GM21825 (cell line): ENCODE measurements at regions not wholly inside any gene's neighbourhood (a gene's known extent, or its start where the extent isn't known, plus 50 kb on each side); places are given as distances from the start of the nearest gene placed in this dataset.

Experiments
- ATAC-seq: cut with Tn5 transposase; IDR thresholded peaks from one replicate; pipeline ENCODE4 v1.9.1; 2021; ENCODE audit warnings: mild to moderate bottlenecking, moderate library complexity; ENCODE audit not compliant: unreplicated experiment

DNA sequence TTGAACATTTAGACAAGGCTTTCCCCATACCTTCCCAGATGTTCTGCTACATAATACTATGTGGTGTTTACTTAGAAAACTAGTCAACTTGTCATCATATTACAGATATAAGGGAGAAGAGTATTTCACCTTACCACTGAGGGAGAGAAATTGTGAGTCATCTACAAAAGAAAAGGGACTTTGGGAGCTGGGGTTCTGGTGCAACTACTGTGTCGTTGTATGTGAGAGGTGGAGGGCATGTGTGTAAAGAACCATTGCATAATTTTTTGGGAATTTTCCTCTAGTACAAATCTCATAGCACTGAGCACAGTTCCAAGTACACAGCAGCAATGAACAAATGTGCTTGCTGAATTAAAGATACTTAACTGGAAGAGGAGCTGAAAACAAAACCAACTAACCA, 665.6 kb downstream of the DHX35 start:
- ATAC-seq: no peak

DNA sequence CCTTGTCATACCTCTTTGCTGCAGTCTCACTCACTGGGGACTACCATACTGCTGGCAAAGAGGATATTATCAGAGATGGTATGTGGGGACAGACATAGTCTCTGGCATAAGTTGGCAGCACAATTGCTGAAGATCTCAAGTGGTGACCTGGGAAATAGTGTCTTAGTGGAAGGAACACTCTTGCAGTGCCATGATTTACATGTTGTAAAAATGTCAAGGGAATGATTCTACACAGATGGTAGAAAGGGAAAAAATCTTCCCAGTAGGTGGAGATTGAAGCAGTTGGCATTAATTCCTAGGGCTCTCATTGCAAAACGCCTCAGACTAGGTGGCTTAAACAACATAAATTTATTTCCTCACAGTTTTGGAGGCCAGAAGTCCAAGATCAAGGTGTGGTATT, 662.2 kb downstream of the DHX35 start:
- ATAC-seq: no peak

DNA sequence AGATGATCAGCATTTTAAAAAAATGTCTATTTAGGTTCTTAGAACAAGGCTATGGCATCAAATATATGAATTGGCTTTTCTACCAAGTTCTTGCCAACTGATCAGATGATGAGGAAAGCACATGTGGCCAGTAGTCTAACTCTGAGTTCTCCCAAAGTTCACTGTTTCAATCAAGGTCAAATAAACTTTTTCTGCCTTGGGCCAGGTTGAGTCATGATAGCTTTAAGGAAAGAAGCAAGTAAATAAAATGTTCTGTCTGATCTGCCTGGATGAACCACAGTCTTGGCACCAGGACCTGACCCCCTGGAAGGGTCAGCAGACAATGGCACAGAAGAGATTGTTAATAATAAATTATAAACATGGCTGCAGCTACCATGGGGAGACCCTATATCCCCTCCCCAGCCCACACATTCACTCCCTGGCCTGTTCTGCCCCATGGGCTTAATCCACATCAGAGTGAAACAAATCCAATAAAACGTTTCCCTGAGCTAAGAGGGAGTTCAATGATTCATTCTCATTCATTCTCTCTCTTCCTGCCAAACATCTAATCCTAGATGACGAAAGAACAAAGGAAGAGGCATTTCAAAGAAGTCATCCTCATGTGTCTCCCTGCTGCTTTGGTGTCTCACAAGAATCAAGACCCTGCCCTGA, 661.6 kb downstream of the DHX35 start:
- ATAC-seq: no peak

DNA sequence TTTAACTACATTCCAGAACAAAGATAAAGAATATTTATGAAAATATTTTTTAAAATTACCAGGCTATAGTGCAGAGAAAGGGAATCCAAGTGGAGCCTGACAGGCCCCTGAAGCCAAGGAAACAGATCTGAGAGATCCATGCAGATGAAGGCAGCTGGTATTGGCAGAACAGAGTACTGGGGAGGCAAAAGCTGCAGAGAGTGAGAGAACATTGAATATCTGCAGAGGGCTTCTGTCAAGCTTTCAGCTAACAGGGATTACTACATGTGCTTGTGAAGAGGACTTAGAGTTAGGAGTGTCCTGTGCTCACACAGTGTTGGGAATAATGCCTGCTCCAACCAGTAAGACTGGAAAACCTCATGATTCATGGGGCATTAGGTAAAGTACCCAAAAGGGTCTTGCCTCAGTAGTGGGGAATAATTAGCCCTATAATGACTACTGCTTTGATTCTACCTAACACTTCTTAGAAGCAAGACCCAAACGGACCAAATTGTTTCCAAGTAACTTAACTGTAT, 657.2 kb downstream of the DHX35 start:
- ATAC-seq: no peak

DNA sequence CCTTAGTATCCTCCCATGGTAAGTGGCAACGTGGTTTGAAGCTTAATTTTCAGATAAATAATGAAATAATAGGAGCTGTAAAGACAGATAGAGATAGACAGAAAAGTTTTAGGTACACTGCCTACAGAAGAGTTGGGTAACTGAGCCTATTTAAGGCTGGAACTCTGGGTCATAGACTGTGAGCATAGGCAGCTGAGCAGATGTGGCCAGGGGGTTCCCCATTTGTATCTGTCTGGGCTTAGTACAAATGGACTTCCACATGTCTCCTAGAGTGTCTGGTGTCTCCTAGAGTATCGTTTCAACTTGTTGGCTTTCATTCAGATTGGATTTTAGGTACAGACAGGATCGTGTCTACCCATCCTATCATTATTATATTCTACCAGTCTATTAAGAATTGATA, 649.8 kb downstream of the DHX35 start:
- ATAC-seq: no peak

DNA sequence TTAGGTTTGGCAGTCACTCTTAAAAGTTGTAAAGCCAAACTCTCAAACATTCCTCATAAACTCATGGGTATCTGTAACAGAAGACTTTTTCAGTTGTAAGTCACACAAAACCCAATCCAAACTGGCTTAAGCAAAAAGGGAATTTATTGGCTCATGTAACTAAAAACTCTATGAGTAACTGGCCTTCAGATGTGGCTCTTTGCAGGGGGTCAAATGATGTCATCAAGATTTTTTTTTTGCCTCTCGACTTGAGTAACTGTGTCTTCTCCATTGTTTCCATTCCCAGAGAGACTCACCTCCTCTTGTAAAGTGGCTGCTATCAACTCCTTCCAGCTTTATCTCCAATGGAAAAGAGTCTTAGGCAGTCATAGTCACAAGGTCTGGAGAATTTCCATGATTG, 645.0 kb downstream of the DHX35 start:
- no peak for ATAC-seq

DNA sequence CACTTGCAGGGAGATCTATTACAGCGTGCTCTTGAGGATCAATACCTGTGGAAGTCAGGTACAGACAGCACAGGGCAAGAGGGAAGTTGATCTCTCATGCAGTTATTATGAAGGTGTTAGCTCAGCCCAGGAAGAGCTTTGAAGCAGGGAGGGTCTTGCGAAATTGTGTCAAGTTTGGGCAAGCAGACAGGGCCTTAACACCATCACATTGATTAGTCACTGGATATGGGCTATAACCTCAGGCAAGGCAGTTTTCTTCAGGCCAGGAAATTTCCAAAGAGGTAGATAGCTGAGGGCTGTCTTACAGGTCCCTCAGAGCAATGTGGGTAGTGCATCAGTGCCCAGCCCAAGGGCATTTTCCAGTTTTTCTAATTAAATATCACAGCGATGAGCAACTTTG, 643.8 kb downstream of the DHX35 start:
- no peak for ATAC-seq

DNA sequence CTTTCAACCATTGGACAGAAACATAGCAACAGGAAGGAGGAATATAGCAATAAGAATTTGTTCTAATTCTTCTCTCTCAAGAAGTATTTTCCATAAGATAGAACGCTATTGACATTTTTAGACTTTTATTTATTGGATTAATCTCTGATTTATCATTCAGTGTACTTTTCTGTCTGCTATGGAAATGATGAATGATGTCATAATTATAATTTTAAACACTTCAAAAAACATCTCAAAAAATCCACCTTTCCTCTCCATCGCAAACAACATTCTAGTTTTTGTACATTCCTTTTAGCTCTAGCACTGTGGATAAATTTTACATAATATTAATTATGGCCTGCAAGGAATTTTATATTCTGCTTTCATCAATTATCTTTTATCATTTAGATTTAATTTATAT, 643.2 kb downstream of the DHX35 start:
- no peak for ATAC-seq

DNA sequence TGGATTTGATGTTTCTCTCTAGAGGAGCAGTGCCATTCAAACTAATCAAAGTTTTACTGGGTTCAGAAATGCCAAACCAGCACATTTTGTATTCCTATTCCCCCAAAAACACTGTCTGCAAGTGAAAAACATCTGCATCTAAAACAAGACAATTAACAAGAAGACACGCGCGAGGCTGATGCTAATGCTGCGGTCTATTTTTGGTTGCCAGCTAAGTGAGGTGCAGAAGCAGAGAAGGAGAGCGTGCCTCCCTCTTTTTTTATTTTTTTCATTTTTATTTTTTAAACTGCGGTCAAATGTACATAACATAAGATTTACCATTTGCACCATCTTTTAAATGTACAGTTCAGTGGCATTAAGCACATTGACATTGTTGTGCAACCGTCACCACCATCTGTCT, 641.1 kb downstream of the DHX35 start:
- no peak for ATAC-seq

DNA sequence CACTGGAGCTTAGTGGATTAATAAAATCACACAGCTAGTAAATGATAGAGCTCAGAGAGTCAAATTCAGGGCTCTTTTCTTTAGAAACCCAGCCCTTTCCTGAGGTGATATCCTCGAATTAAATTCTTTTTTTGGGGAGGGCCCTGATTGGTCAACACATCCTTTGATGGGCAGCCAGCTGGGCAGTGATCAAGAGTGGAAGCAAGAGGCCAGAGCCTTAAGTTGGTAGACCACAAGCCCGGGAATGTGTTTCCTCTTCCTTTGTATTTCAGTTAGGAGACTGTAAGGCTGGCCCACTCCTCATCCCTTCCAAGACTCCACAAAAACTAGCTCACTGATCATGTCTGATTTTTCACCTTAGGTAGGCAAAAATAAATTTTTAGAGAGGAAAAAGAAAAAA, 640.5 kb downstream of the DHX35 start:
- ATAC-seq: no peak

DNA sequence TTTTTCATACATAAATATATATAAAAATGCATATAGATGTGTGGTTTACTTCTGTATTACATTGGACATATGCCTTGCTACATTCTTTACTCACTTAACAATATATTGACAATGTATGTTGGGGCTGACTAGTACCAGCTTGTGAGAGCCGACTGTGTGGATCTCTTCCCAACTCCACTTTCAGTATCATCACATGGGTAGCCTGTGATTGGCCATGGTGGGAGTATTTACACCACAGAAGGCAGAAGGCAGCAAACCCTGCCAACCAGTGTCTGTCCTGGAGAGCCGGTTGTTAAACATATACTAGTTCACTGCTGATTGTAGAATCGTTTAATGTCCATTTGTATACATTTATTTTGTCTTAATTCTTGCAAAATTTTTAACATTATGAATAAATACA, 638.7 kb downstream of the DHX35 start:
- ATAC-seq: no peak

DNA sequence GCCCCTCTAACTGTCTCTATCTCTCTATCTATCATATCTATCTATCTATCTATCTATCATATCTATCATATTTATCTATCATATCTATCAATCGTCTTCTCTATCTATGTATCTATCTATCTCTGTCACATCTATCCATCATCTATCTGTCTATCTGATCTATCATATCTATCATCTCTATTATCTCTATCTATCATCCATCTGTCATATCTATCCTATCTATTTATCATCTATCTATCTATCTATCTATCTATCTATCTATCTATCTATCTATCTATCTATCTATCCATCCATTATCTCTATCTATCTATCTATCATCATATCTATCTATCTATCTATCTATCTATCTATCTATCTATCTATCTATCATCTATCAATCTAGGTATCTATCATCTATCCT, 638.0 kb downstream of the DHX35 start:
- ATAC-seq: no peak

DNA sequence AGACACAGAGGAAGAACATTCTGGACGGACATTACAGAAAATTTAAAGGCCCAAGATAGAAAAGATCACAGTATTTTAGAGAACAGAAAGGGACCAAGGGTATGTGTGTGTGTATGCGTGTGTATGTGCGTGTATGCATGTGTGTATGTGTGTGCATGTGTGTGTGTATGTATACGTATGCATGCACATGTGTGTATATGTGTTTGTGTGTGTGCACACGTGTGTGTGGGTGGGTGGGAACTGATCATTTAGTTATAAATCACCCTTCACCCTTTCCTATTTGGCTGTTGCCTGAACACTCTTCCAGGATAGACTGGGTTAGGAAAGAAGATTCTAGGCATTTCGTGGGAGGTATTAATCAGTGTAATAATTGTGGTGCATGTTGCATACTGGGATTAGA, 634.4 kb downstream of the DHX35 start:
- ATAC-seq: no peak

DNA sequence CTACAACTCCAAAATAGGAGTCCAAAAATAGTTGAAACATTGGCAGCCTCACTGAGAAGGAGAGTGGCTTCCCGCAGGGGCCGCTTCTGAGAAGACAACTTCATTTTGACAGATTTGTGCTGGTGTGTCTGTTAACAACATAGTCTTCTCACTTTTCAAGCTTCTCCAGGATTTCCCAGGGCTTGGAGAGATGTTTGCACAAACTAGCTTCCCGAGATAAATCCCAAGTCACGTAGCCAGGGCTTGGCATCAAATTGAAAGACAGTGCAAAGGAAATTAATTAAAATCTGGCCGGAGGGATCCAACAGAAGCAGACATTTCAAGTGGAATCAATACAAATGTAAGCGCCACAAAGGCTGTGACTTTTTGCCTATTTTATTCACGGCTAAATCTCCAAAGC, 630.2 kb downstream of the DHX35 start:
- ATAC-seq: no peak

DNA sequence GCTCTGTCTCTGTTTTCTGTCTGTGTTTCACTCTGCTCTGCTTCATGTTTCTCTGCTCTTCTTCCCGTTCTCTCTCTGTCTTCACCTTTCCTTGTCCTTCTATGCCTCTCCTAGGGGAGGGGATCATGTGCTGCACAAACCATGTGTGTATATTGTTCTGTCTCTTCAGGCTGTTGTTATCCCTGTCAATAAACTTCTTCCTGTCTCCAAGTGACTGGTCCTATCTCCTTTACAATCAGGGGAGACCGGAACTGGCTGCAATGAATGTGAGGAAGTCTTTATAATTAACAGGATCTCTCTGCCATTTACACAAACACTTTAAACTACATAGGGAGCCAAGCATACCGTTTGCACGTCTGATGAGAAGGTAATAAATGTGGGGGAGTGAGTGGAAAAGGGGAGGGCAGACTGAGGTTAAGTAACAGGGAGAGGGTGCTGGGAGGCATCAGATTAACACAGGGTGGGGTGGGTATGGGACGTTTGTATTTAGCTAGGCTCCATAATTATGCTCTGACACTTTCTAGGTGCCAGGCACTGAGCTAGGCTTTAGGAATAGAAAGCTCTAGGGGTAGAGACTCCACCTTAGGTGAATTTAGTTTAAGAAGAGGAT, 626.1 kb downstream of the DHX35 start:
- ATAC-seq: no peak

DNA sequence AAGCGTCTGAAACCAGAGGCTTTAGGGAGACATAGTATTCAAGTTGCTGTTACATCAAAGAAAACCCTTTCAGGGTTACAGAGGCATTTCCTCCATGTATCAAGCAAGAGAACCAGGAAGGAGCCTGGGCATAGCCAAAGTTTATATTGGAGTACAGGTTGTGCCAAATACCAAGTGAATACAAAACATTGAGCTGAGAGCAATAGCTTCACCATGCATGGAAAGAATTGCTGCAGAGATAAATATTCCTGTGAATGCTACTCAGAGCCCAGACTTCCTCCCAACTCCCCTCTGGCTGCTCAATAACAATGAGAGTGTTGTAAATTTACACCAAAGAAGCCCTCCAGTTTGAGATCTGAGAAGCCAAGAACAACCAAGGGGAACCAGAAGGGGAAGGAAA, 618.9 kb downstream of the DHX35 start:
- ATAC-seq: no peak

DNA sequence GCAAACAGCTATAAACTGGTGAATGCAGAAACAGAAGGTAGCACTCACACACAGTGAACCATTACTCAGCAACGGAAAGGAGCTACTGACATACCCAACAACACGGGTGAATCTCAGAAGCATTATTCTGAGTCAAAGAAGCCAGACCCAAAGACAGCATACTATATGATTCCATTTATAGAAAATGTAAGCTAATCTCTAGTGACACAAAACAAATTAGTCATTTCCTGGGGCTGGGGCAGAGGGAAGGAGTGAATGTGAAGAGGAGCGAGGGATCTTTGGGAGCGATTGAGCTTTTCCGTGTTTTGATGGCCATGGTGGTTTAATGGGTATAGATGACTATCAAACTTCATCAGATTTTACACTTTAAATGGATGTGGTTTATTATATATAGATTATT, 614.6 kb downstream of the DHX35 start:
- no peak for ATAC-seq

DNA sequence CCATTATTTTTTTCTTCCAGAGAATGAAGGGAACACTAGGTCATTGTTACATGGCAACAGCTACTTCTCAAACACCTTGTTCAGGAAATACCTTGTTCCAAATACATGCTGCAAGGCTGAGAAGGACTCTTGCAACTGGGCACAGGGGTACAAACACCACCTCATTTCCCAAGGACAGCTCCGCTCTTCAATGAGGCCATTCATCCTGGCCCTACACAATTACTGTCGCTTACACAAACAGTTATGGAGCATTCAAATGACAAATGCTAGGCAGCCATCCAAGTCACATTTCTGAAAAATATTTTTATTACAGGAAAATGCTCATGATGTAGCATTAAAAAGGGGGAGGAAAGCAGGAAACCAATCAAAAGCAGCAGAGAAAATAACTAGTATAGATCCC, 611.9 kb downstream of the DHX35 start:
- ATAC-seq: no peak

DNA sequence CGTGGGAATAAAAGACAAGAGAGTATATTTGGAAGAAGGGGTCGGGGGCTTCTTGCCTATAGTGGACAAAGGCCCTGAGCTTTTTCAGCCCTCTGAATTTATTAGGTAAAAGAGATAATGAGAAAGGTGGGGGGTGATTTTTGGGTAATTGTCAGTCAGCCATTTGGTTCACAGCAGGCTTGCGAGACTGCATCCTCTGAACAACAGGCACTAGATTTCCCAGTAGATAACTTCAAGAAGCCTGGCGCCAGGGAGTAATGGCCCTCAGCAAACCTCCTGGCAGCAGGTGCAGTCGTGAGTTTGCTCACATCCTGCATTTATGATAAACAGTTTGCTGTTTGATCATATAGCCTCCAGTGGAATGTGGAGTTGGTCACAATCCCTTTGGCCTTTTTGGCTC, 609.0 kb downstream of the DHX35 start:
- no peak for ATAC-seq

DNA sequence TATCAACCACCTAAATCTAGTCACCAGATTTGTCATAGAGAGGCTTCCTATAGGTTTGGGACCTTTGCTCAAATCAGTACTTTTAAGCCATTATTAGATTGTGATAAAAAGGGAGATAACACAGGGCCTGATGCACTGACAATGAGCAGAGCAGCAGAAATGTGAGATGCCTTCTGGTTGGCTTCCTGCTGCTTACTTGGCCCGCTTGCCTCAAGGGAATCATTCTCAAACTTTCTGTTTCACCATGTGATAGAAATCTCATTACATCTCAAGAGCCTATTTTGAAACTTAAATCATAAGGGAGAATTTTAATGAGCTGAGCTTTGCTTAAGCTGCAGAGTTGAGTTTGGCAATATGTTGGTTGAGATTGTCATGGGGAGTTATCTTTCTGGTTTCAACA, 606.0 kb downstream of the DHX35 start:
- peak; percentile 66 for ATAC-seq

DNA sequence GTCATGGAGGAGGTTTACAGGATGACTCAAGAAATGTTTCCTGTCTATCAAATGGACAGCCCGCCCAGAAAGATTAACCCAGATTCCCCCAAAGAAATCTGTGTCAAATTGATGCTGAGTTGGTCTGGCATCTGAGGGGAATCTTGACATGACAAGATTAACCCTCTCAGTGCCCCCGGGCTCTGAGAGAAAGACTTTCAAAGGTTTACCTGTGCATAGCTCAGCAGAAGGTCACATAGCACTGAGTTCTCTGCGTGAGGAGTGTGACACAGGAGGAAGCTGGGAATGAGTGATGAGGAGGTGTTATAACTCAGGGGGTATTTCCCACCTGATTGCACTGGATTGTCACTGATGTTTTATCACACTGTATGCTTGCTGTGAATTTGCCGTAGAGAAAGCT, 601.2 kb downstream of the DHX35 start:
- no peak for ATAC-seq

DNA sequence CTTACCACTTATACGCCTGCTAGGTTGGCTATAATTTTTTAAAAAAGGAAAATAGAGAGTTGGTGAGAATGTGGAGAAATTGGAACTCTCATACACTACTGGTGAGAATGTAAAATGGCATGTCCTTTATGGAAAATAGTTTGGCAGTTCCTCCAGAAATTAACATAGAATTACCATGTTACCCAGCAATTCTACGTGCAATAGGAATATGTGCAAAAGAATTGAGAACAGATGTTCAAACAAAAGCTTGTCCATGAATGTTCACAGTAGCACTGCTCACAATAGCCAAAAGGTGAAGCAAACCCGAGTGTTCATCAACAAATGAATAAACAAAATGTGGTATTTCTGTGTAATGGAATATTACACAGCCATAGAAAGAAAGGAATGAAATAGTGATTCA, 592.2 kb downstream of the DHX35 start:
- ATAC-seq: no peak

DNA sequence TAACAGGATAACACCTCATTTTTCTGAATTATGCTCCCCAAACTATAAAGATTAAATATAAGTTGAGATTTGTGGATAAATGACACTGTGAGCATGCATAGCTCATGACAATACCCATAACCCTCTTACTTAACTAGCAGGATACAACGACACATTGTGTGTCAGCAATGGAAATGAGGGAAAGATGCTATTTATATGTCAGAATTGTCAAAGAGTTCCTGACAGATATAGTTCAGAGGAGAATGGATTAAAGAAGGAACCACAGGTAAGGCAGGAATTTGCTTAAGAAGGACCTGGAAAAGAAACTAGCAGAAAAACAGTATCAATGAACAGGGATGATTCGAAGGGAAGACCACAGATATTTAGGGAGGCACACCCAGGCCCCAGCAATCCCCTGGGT, 591.0 kb downstream of the DHX35 start:
- no peak for ATAC-seq
